GM18870 (cell line): ENCODE measurements at regions not wholly inside any gene's neighbourhood (a gene's known extent, or its start where the extent isn't known, plus 50 kb on each side); places are given as distances from the start of the nearest gene placed in this dataset.
"Not testable (repeated sequence)": the region's sequence is repeated elsewhere in the genome, so short reads cannot be mapped to it uniquely, and the experiment has no call there.

ENCODE experiments used
- ATAC-seq: cut with Tn5 transposase; IDR thresholded peaks from one replicate; pipeline ENCODE4 v1.9.1; 2021; ENCODE audit warnings: moderate library complexity; ENCODE audit not compliant: unreplicated experiment

- no peak for ATAC-seq
Observed at GRCh38 chr19:14328406-14328805, 52.8 kb upstream of the ADGRE5 start.

DNA sequence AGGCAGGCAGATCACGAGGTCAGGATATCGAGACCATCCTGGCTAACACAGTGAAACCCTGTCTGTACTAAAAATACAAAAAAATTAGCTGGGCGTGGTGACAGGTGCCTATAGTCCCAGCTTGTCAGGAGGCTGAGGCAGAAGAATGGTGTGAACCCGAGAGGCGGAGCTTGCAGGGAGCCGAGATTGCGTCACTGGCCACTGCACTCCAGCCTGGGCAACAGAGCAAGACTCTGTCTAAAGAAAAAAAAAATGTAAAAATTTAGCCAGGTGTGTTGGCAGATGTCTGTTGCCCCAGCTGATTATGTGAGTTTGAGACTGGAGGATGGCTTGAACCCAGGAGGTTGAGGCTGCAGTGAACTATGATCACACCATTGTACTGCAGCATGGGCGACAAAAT is 54.2 kb upstream of the ADGRE5 start:
- ATAC-seq, result not testable (repeated sequence)

GRCh38 chr19:14325863-14326262 is 55.4 kb upstream of the ADGRE5 start:
- ATAC-seq, result no peak

GRCh38 chr19:14325134-14325533 is 56.1 kb upstream of the ADGRE5 start:
- ATAC-seq, result no peak

GRCh38 chr19:14322889-14323463 is 58.3 kb upstream of the ADGRE5 start:
- ATAC-seq, result no peak

DNA sequence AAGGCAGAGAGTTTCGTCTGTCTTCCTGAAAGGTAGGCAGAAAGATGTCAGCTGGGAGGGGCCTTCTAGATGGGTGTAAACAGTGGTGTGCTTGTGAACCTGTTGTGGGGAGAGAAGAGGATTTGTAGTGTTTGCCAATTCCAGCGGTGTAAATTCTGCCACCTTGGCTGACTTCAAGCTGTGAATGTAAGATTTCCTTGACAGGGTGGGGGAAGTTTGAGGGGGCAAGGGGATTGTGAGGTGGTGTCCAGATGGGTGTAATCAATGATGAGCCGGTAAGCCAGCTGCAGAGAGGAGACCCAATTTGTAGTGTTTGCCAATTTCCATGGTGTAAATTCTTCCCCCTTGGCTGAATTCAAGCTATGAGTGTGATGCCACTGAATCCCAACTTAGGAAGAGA is 61.0 kb upstream of the ADGRE5 start:
- ATAC-seq, result no peak

- ATAC-seq, result not testable (repeated sequence)
Observed at GRCh38 chr19:14319720-14320119, 61.5 kb upstream of the ADGRE5 start.

DNA sequence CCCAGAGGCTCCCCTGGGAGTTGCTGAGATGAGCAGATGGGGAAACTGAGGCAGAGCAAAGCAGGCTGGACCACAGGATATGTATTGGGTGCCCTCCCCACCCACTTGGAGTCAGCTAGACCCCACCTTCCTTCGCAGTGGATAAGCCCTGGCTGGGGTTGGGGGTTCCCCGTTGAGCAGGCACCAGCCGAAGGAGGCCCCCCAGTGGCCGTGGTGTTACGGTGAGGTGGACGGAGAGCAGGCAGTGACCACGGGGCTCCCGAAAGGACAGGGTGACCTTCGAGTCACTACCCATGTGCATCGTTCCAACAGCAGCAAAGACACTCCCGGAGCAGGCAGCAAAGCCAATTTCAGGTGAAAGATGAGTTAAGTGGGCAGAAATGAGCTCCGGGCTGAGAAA is 62.4 kb upstream of the ADGRE5 start:
- ATAC-seq, result no peak

GRCh38 chr19:14317157-14317556 is 64.1 kb upstream of the ADGRE5 start:
- no peak for ATAC-seq

- no peak for ATAC-seq
Observed at GRCh38 chr19:14315433-14315832, 65.8 kb upstream of the ADGRE5 start.

- ATAC-seq, result no peak
Observed at GRCh38 chr19:14310055-14310454, 71.2 kb upstream of the ADGRE5 start.

DNA sequence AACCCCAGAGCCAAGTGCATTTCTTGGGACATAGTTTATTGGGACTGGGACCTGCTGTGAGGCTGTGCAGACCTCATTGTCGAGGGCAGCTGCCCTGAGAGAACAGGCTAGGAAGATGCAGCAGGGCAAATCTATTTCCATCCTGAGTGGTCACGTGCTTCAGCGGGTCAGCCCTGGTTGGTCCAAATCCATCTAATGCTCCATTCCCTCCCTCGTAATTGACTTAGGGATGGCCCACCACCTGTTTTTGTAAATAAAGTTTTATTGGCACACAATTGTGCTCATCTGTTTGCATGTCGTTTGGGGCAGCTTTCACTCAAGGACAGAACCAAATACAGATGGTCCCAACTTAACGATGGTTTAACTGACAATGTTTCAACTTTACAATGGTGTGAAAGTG is 75.5 kb upstream of the ADGRE5 start:
- no peak for ATAC-seq

DNA sequence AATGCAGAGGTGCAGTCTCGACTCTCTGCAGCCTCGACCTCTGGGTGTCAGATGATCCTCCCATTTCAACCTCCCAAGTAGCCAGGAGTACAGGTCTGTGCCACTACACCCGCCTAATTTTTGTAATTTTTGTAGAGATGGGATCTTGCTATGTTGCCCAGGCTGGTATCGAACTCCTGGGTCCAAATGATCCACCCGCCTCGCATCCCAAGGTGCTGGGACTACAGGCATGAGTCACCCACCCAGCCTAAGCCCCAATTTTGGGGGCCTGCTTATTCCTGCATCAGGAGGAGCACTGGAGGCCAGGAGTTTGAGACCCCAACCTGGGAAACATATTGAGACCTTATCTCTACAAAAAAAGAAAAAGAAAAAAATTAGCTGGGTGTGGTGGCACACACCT is 80.1 kb upstream of the ADGRE5 start:
- ATAC-seq, result no peak

DNA sequence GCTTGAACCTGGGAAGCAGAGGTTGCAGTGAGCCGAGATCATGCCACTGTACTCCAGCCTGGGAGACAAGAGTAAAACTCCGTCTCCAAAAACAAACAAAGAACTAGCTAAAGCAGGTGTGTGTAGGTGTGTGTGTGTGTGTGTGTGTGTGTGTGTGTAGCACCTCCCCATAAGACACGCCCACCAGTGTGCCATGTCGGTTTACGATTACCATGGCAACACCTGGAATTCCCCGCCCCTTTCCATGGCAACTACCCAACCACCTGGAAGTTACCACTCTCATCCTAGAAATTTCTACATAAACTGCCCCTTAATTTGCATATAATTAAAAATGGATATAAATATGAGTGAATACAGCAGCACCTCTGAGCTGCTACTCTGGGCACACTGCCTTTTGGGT is 80.9 kb upstream of the ADGRE5 start:
- ATAC-seq, result no peak

GRCh38 chr19:14299224-14299827 is 81.9 kb upstream of the ADGRE5 start:
- not testable (repeated sequence) for ATAC-seq

- not testable (repeated sequence) for ATAC-seq
Observed at GRCh38 chr19:14297883-14298576, 83.2 kb upstream of the ADGRE5 start.

- not testable (repeated sequence) for ATAC-seq
Observed at GRCh38 chr19:14294974-14295373, 86.3 kb upstream of the ADGRE5 start.

- ATAC-seq, result not testable (repeated sequence)
Observed at GRCh38 chr19:14293816-14294170, 87.5 kb upstream of the ADGRE5 start.

GRCh38 chr19:14293101-14293815 is 87.3 kb upstream of the ADGRL1 start:
- ATAC-seq, result not testable (repeated sequence)

GRCh38 chr19:14289810-14290209 is 83.8 kb upstream of the ADGRL1 start:
- ATAC-seq, result not testable (repeated sequence)

DNA sequence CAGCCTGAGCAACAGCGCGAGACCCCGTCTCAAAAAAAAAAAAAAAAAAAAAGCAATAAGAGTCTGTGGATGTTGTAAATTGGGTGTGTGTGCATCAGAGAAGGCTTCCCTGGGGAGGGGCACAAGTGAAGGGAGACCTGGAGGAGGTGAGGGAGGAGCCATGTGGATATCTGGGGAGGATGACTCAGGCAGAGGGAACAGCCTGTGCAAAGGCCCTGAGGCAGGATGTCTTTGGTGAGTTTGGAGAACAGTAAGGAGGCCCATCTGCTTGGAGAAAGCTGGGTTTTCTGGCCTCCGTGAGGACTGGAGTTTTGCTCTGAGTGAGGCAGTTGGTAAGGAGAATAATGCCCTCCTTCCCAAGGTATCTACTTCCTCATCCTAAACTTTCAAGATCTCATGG is 81.9 kb upstream of the ADGRL1 start:
- ATAC-seq, result not testable (repeated sequence)

- not testable (repeated sequence) for ATAC-seq
Observed at GRCh38 chr19:14286594-14286993, 80.6 kb upstream of the ADGRL1 start.
